Fibroblast of the aortic adventitia (primary cell): ENCODE measurements at regions not wholly inside any gene's neighbourhood (a gene's known extent, or its start where the extent isn't known, plus 50 kb on each side); places are given as distances from the start of the nearest gene placed in this dataset.

ENCODE experiments used
- DNase-seq: peaks from one replicate; pipeline ENCODE4 v3.0.0-alpha.2; 2010; ENCODE audit warnings: low read depth
- H3K4me3 ChIP-seq: 2 replicates; pipeline ENCODE4 v1.5.1; 2011; ENCODE audit warnings: low read depth, mild to moderate bottlenecking, control low read depth, low read length, moderate library complexity
- TF ChIP-seq, protein P1 (sequence below): IDR thresholded peaks from 2 replicates; pipeline ENCODE4 v1.5.1; 2011; ENCODE audit warnings: mild to moderate bottlenecking, low read length, control low read depth, inconsistent platforms; ENCODE audit not compliant: insufficient read depth

DNA sequence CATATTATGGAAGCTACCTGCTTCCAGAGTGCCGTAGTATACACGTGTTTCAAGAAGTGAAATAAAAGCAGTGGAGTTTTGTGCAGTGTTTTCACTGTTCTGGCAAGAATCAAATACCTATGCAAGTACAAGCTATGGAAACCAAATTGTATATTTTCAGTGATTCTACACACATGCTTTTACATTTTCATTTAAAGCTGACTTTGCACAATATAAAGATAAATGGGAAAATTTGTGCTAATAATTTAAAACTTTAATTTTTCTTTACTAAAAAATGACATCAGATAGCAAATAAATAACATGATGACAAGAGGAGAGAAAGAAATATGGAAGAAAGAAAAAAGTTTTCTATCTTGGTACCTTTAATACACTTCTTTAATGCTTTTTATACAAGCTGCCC lies 393.7 kb upstream of the NPVF start:
- H3K4me3 ChIP-seq, result no peak overlapping the region
- DNase-seq, result no peak
- TF ChIP-seq, protein P1, sequence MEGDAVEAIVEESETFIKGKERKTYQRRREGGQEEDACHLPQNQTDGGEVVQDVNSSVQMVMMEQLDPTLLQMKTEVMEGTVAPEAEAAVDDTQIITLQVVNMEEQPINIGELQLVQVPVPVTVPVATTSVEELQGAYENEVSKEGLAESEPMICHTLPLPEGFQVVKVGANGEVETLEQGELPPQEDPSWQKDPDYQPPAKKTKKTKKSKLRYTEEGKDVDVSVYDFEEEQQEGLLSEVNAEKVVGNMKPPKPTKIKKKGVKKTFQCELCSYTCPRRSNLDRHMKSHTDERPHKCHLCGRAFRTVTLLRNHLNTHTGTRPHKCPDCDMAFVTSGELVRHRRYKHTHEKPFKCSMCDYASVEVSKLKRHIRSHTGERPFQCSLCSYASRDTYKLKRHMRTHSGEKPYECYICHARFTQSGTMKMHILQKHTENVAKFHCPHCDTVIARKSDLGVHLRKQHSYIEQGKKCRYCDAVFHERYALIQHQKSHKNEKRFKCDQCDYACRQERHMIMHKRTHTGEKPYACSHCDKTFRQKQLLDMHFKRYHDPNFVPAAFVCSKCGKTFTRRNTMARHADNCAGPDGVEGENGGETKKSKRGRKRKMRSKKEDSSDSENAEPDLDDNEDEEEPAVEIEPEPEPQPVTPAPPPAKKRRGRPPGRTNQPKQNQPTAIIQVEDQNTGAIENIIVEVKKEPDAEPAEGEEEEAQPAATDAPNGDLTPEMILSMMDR, result no peak

GRCh38 chr7:25622695-25623094 lies 394.4 kb upstream of the NPVF start:
- H3K4me3 ChIP-seq, result no peak overlapping the region
- DNase-seq, result no peak
- TF ChIP-seq, protein P1, result no peak

DNA sequence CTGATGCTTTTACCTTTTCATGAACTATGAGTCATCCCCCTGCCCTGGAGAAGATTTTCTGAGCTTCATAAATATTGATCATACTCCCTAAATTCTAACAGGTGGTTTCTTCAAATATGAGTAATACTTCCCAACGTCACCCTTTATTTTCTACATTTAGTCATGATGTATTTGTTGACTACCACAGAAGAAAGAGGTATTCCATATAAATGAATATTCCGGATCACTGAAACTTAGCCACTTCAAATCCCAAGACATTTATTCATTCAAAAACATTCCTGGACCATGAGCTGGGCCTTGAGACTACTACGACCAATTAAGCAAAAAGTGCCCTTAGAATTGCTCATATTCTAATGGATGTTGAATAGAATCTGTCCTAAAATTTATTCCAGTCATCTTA lies 395.8 kb upstream of the NPVF start:
- H3K4me3 ChIP-seq, result no peak overlapping the region
- DNase-seq, result no peak
- TF ChIP-seq, protein P1, result no peak

GRCh38 chr7:25624833-25625232 lies 396.5 kb upstream of the NPVF start:
- TF ChIP-seq, protein P1, result no peak
- H3K4me3 ChIP-seq, result no peak overlapping the region
- DNase-seq, result no peak

- DNase-seq, result no peak
- H3K4me3 ChIP-seq, result no peak overlapping the region
- TF ChIP-seq, protein P1, result no peak
These were observed 397.2 kb upstream of the NPVF start for GRCh38 chr7:25625306-25625992.

- TF ChIP-seq, protein P1, result no peak
- H3K4me3 ChIP-seq, result no peak overlapping the region
- DNase-seq, result no peak
These were observed 398.3 kb upstream of the NPVF start for GRCh38 chr7:25626451-25627131.
